Endothelial cell (in vitro differentiated cells): ENCODE measurements at regions not wholly inside any gene's neighbourhood (a gene's known extent, or its start where the extent isn't known, plus 50 kb on each side); places are given as distances from the start of the nearest gene placed in this dataset.

Source experiments
- DNase-seq: peaks from one replicate; pipeline ENCODE4 v3.0.0; 2021; ENCODE audit warnings: low spot score
- H3K27ac Mint-ChIP-seq: one replicate; pipeline ENCODE4 v1.8.0; 2021; ENCODE audit warnings: mixed read lengths, inconsistent platforms; ENCODE audit not compliant: unreplicated experiment
- H3K27me3 Mint-ChIP-seq: one replicate; pipeline ENCODE4 v1.8.0; 2021; ENCODE audit warnings: mild to moderate bottlenecking, moderate library complexity, mixed read lengths, inconsistent platforms; ENCODE audit not compliant: unreplicated experiment
- H3K36me3 Mint-ChIP-seq: one replicate; pipeline ENCODE4 v1.8.0; 2021; ENCODE audit warnings: mild to moderate bottlenecking, low read depth, mixed read lengths, inconsistent platforms; ENCODE audit not compliant: unreplicated experiment
- H3K4me1 Mint-ChIP-seq: one replicate; pipeline ENCODE4 v1.8.0; 2021; ENCODE audit warnings: mild to moderate bottlenecking, mixed read lengths, inconsistent platforms; ENCODE audit not compliant: unreplicated experiment
- H3K4me3 Mint-ChIP-seq: one replicate; pipeline ENCODE4 v1.8.0; 2021; ENCODE audit warnings: mild to moderate bottlenecking, mixed read lengths, inconsistent platforms; ENCODE audit not compliant: unreplicated experiment
- H3K9me3 Mint-ChIP-seq: one replicate; pipeline ENCODE4 v1.8.0; 2021; ENCODE audit warnings: mixed read lengths, inconsistent platforms; ENCODE audit not compliant: unreplicated experiment
- CTCF ChIP-seq: fragments of 200-600 bp; sonication (generic); IDR thresholded peaks from one replicate; pipeline ENCODE4 v1.5.0; 2021; ENCODE audit warnings: antibody characterized with exemption; ENCODE audit not compliant: unreplicated experiment

GRCh38 chr6:68044264-68044663 lies 590.8 kb upstream of the ADGRB3 start:
- no peaks in the 10 kb centered on the region for H3K36me3 Mint-ChIP-seq
- no peak overlapping the region for H3K4me3 Mint-ChIP-seq
- DNase-seq = no peak
- H3K27ac Mint-ChIP-seq = no peak overlapping the region
- H3K9me3 Mint-ChIP-seq = no peaks in the 10 kb centered on the region
- TF ChIP-seq CTCF = no peak
- no peaks in the 10 kb centered on the region for H3K27me3 Mint-ChIP-seq
- H3K4me1 Mint-ChIP-seq = peaks cover 12% of the 10 kb centered on the region

DNA sequence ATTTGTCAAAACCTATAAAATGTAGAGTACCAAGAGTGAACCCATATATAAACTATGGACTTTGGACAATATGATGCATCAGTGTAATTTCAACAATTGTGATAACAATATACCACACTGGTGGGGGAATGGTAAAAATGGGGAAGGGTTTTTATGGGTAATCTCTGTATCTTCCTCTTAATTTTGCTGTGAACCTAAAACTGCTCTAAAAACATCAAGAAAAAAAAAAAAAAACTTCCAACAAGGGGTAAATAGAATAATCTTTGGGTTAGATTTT lies 592.0 kb upstream of the ADGRB3 start:
- H3K9me3 Mint-ChIP-seq = no peaks in the 10 kb centered on the region
- H3K27ac Mint-ChIP-seq = no peak overlapping the region
- no peaks in the 10 kb centered on the region for H3K36me3 Mint-ChIP-seq
- H3K27me3 Mint-ChIP-seq = no peaks in the 10 kb centered on the region
- no peak for TF ChIP-seq CTCF
- H3K4me3 Mint-ChIP-seq = no peak overlapping the region
- DNase-seq = no peak
- H3K4me1 Mint-ChIP-seq = peaks cover 12% of the 10 kb centered on the region

- no peak overlapping the region for H3K27ac Mint-ChIP-seq
- H3K9me3 Mint-ChIP-seq = no peaks in the 10 kb centered on the region
- peaks cover 12% of the 10 kb centered on the region for H3K4me1 Mint-ChIP-seq
- TF ChIP-seq CTCF = no peak
- DNase-seq = no peak
- H3K4me3 Mint-ChIP-seq = no peak overlapping the region
- H3K27me3 Mint-ChIP-seq = no peaks in the 10 kb centered on the region
- no peaks in the 10 kb centered on the region for H3K36me3 Mint-ChIP-seq
Observed at GRCh38 chr6:68042339-68043121, 592.6 kb upstream of the ADGRB3 start.

GRCh38 chr6:68040780-68041179 lies 594.3 kb upstream of the ADGRB3 start:
- Mint-ChIP-seq H3K27ac (peak overlapping the region; percentile 90), H3K4me1 (peaks cover 12% of the 10 kb centered on the region), H3K27me3 (no peaks in the 10 kb centered on the region), H3K36me3 (no peaks in the 10 kb centered on the region), H3K9me3 (no peaks in the 10 kb centered on the region), H3K4me3 (peak overlapping the region; percentile 86)
- TF ChIP-seq CTCF = no peak
- no peak for DNase-seq

DNA sequence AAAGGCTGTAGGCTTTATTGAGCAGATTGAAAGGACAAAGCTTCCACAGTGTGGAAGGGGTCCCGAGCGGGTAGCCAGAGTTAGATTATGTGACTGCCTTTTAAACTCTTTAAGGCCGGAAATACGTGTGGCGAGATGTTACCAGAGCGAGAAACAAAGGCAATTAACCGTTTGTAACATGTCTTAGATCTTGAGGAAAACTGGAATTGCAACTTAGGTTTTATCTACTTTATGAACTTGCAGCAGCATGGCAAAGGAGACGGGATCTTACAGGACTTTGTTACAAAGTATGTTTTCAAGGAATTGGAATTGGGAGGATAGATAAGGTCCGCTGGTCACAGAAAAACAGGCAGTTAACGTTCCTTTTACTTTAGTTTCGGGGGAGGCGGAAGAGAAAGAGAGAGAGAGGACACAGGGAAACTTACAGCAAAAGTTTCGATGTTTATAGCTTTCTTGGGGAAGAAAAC lies 594.7 kb upstream of the ADGRB3 start:
- Mint-ChIP-seq H3K4me3 (peak overlapping the region; percentile 86), H3K36me3 (no peaks in the 10 kb centered on the region), H3K27me3 (no peaks in the 10 kb centered on the region), H3K27ac (peak overlapping the region; percentile 90), H3K4me1 (peaks cover 12% of the 10 kb centered on the region), H3K9me3 (no peaks in the 10 kb centered on the region)
- no peak for TF ChIP-seq CTCF
- no peak for DNase-seq
